Daoy (cell line): ENCODE measurements at regions not wholly inside any gene's neighbourhood (a gene's known extent, or its start where the extent isn't known, plus 50 kb on each side); places are given as distances from the start of the nearest gene placed in this dataset.
A peak's percentile ranks its signal among the peaks of the same experiment; 100 is the strongest.

Experiments
- DNase-seq: peaks from one replicate; pipeline ENCODE4 v3.0.0-alpha.2; 2015; ENCODE audit warnings: low read depth

DNA sequence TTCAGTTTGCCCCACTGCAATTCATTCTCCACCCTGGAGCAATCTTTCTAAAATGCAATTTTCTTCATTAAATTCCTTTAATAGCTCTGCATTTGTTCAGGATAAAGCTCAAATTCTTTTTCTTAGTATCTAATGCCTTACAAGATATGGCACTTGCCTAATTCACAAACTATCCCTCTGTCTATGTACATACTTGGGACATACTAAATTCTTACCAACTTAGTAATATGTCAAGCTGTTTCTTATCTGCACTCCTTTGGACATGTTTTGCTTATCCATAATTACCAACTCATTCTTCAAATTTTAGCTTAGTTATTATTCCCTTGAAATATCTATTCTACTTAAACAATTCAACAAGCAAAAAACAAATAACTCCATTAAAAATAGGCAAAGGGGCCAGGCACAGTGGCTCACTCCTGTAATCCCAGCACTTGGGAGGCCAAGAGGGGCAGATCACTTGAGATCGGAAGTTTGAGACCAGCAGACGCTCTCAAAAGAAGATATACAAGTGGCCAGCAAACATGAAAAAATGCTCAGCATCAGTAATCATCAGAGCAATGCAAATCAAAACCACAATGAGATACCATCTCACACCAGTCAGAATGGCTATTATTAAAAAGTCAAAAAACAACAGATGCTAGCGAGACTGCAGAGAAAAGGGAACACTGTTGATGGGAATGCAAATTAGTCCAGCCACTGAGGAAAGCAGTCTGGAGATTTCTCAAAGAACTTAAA lies 96.9 kb downstream of the FAM76B start:
- DNase-seq = no peak

DNA sequence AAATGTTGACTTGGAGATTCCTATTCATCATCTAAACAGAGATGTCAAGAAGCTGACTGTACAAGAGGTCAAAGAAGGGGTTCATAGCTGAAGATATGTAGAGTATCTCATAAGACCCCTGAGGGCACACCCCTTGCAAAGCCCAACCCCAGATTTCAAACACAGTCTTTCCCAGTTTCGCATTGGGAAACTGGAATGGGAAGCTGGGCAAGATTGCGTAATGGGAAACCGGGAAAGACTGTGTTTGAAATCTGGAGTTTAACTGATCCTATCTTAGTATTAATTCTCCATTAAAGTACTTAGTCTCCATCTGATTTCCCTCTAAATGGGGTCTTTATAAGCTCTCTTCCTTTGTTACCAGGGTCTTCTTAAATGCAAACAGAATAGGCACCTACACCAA lies 99.5 kb downstream of the FAM76B start:
- no peak for DNase-seq

DNA sequence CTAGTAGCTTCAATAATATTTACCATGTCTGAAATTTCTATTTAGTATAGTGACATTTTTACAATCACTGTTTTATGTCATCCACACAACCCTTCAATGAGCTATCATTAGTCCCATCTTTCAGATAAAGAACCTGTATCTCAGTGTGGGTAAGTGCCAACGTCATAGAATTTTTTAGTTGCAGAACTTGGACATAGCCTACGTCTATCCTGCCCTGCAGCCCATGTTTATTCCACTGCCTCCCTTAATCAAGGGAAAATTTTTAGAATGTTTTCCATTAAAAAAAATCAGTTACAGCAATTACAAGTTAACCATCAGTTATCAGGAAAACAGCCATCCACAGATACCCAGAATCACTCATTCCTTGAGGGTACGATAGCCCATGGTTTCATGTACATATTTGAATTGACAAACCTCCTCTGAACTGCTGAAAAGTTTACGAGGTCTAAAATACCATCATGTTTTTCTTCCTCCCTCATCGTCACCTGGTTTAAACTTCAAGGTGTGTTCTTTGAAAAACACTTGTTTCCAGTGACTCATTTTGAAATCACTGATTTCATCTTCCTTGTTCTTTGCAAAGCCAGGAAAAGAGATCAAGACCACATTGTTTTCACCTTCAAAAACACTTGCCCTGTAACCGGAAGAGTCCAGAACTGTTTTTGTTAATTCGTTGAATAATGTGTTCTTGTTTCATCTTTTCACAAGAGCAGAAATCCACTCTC lies 100.9 kb downstream of the FAM76B start:
- no peak for DNase-seq

DNA sequence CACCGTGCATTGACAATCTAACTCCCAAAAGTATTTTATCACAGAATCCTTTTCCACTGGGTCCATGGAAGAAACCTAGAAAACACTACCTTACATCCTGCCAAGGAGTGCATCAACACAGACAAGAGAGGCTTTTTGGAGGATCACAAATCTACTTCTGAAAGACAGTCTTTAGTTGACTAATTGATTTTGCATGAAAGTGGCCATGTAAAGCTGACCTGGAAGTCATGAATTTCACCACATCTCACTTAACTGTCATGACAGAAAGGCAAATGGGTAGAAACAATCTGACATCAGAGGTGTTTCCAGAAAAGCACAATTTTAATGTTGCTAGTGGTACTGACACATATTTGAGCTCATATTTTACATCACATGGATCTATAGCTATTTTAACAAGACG lies 101.6 kb downstream of the FAM76B start:
- DNase-seq = no peak

DNA sequence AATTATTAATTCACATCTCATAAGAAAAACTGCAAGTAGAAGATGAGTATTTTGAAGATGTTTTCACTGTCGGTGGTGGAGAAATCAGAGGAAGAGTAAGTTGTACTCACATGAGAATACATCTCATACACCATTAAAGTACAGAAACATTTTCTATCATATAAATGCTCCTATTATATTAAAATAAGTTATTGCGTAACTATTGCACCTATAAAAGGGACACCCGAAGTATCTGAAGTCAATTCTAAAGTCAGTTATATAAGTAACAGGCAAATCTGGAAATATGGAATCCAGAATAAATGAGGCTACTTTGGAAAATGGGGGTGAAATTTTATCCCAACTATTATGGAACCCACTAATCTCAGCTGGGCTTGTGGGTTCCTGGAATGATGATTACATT lies 103.3 kb downstream of the FAM76B start:
- no peak for DNase-seq

DNA sequence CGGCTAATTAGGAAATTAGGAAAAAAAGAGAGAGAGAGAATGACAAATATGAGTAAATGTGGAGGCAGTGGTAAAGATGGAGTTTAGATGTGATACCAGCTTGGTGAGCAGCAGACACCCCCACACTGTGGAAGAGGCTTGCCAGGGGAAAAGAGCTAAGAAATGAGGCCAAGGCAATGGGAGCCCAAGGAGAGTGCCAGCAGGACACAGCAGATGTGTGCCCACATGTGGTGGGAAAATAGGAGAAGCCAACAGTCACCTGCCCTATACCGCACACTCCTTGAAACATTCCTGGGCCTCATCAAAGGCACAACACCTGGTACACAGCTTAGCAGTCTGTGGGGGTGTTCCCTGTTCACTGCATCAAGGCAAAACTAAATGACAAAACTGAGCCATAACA lies 104.9 kb downstream of the FAM76B start:
- no peak for DNase-seq

DNA sequence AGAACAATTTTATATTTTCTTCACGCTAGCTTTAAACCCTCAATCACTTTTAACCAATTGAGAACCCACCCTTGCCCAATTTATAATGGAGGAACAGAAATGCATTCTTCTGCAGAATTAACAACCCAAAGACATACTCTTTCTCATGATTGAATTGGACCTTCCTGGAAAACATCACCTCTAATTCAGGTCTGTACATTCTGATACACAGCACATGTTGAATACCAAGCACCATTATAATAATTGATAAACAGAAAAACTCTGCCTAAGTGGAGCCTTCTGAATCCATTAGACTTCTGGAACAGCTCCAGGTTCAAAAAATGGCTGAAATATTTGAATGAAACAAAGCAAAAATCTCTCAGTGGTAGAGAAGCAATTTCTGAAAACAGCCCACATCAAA lies 105.4 kb downstream of the FAM76B start:
- no peak for DNase-seq

DNA sequence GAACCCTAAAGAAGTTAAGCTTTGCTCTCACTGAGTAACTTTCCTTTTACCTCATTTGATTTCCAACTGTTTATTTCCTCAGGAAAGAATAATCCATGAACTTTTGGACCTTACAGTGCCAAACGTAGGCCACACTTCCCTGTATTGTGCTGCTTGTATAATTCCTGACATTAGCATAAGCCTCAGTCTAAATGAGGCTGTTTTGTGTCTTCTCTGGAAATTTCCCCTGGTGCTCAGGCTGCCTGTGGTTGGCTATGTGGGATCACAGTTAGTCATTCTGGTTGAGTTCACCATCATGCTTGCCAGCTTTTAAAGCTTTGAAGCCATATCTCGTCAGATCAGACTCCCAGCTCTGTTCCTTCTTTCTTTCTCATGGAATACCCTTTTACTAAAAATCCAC lies 107.0 kb downstream of the FAM76B start:
- DNase-seq = peak; percentile 6

DNA sequence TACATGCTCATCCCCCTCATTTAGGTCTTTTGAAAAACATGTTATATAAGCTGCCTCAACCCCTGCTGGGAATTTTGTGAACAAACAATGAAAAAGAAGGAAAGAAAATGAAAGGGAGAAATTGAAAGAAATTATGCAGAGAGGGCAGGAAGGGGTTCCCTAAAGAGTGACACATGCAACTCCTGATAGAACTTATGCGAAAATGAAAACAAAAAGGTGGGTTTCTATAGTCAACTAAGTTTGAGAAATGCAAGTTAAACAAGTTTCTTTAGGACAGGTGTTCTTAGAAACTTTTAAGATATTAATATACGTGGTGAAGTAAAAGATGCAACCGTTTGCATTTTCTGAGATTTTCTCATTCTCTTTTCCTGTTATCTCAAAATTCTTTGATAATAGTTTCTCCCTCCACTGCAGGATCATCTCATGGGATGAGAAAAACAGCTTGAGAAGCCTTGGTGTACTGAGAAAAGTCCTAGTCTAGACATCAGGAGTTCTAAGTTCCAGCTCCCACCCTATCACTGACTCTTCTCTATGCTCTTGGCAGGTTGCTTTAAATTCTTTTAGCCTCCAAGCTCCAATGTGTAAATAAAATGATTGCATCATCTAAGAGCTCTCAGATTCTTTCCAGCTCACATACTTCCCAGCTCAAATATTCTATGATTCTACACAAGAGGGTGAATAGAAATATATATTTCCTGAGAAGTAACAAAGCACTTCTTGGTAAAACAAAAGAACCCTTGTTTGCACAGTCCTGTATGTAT lies 109.2 kb downstream of the FAM76B start:
- DNase-seq = no peak

DNA sequence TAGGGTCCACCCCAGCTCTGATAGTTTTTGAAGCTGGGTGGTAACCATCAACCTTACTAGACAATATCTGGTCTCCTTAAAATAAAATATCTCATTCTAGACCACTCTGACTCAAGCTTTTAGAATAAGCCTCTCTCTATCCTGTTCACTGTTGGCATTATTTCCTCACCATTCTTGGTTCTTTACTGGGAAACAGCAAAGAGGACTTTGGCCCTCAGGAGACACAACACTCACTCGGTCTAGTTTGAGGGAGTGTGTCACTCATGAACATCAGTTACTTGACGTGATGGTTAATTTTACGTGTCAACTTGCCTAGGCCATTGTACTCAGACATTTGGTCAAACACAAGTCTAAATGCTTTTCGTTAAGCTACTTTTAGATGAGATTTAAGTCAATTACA lies 110.6 kb downstream of the FAM76B start:
- DNase-seq = no peak

DNA sequence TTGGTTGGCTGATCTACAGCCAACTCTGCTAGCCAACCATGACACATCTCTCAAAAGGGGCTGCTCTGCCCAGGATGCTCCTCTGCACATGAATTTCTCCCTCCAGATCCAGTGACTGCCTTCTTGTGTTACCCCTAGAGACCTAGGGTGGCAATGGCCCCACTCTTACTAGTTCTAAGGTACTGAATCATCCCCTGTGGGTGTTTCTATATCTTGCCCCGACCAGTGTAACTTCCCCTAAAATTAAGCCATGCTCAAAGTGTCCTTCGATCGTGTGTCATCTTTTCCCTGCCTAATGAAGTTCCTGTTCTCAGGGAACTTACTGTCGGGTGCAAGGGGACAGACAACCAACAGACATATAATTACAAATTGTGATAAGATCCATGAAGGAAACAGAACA lies 113.3 kb downstream of the FAM76B start:
- no peak for DNase-seq

DNA sequence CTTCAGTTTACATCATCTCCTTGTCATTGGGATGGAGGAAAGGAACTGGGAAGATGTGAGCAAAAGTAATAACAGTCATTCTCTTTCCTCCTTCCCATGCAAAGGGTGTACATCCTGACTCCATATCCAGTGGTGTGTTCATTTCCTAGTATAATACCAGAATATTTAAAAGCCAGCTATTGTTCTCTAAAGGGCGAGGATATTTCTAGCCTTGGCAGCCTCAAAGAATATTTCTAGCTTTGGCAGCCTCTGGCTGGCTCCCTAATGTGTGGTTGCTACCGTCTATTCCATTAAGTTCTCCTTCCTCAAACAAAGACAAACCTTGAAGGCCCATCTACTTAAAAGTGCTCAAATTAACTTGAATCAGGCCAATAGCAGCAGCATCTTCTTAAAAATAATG lies 114.0 kb downstream of the FAM76B start:
- no peak for DNase-seq

DNA sequence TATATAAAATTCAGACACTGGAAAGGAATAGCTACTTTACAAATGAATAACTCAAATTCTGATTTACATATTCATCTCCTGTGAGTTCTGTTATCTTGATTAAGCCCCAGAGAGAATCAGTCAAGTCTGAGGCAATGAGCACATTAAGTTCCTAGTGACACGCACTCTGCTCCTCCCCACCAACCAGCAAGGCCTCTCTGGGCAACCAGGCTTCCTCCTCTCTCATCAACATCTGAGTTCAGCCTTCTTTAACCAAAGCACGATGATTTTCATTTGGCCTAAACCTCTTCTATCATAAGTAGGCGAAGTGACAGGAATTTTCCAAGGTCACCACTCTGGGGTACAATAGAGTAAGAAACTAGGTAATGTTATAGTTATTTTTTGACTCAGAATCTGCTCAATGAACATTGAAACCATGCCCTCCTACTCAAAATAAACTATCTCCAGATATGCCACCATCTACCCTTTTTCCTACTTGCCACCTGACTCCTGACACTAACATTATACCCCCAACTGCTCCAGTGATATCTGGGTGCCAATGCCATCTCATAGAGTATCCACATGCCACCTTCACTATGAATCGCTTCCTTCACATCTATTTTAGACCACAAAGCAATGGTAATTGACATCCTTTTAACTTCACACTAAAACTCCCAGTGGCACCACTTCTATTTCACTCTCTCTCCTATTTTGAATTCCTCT lies 114.8 kb downstream of the FAM76B start:
- no peak for DNase-seq

DNA sequence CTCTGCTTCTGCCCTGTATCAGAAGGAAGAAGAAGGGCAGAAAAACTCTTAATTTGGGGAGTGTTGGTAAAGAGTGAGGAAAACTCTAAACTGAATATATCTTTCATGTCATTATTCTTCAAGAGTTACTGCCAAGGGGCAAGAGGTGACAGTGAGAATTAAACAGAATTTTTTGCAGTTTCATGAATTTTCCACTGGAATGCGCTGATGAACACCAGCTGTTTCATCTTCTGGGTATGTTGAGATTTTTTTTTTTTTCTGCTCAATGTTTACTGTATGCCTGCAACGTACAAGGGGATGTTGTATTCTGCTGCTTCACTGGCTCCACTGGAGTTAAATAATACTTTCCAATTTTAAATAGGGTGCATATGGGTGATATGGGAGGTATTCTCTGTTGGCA lies 117.8 kb downstream of the FAM76B start:
- no peak for DNase-seq

DNA sequence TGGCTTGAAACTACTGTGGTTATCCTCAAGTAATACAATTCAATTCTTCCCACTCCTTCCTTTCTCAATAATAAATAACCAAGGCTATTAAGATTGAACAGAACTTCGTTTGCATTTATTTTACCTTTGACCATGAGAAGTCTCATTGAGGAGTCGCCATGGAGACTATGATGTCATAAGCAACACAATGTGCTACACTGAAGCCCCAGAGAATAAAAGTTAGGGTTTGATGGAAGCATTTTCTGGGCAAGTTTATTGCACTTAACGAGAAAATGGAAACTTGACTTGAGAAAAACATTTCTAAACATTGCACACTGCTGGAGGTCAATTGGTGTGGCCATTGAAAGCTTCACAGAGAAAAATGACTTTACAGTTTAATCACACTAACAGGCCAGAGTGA lies 121.5 kb downstream of the FAM76B start:
- no peak for DNase-seq

DNA sequence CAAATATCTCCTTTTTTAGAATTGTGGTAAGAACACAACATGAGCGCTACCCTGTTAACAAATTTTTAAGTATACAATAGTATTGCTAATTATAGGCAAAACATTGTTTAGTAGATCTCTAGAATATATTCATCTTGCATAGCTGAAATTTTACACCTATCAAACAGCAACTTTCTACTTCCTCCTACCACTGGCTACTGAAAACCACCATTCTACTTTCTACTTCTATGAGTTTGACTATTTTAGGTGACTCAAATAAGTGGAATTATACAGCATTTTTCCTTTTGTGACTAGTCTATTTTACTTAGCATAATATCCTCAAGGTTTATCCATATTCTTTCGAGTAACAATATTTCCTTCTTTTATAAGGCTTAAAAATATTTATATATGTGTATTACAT lies 128.4 kb downstream of the FAM76B start:
- no peak for DNase-seq

DNA sequence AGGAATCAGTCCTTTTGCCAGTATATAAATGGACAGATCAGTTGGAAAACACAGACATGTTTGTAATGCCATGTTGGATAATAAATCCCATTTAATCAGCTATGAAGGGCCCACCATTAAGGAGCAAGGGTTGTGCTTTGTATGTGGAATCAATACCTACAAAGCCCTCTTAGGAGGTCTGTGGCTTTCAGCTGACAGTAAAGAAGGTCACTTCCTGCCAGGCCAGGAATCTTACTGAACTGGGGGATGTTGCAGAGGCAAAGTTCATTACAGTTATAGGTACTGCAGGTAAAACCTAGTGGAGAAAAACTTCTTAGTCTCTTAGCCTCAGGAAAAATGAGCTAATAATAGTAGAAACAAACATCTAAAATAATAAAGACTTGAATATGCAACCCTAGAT lies 129.5 kb downstream of the FAM76B start:
- no peak for DNase-seq

DNA sequence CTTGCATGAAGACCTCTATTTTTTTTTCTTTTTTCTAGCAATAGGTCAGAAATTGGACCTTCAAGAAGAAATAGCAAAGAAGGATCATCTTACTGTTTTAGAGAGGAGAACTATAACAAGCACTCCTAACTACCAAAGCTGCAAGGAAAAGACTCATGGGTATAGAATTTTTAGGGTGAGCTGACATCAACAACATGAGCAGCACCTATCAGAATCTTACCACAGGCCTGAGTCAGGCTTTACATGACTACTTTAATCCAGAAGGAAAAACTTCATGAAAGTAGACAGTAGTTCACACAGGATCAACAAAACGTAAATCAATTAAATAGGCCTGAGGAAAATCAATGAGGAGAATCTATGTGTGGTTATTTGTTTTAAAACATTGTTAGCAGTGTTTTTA lies 130.5 kb downstream of the FAM76B start:
- DNase-seq = peak; percentile 21

DNA sequence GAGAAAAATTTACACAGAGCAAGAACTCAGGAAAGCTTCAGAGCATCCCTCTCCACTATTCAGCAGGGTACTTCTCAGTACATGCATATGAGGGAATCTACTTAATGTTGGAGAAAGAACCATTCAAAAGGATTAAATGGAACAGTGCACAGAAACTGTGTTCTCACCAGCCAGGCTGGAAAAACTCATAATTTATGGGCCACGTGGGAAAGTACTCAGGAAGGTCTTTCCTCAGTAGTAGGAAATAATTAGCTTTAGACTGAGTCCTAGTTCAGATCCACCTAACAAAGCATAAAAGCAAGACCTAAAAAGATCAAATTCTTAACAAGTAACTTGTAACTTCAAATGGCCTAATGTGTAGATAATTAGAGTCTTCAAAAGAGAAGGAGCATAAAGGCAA lies 134.0 kb downstream of the FAM76B start:
- no peak for DNase-seq

DNA sequence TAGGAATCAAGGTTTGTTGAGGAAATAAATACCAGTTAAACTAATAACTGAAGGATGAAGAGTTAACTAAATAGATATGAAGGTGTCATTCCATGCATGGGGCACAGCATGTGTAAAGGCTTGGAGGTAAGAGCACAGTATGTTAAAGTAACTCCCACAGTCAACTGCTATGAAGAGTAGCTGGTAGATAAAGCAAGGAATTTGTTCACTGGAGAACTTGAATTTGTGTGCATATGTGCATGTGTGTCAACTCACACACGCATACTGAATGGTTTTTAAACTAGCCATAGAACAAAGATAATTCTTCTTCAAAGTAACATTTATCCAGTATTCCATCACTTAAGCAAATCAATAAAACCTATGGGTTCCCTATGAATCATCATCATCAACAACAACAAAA lies 135.9 kb downstream of the FAM76B start:
- no peak for DNase-seq

DNA sequence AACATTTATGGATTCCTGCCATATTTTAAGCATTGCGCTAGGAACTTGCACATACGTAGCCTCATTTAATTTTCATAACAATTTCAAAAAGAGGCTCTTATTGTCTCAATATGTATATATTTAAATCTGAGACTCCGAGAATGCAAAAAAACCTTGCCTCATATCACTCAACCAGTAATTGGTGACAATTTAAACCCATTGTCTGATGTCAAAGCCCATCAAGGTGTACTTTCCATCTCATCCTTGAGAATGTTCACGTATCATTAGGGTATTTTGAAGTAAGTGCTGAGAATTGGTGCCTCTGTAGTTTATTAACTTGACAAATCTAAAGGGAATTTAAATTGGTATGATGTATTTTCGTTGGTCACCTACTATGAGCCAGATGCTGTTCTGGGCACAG lies 136.5 kb downstream of the FAM76B start:
- no peak for DNase-seq

DNA sequence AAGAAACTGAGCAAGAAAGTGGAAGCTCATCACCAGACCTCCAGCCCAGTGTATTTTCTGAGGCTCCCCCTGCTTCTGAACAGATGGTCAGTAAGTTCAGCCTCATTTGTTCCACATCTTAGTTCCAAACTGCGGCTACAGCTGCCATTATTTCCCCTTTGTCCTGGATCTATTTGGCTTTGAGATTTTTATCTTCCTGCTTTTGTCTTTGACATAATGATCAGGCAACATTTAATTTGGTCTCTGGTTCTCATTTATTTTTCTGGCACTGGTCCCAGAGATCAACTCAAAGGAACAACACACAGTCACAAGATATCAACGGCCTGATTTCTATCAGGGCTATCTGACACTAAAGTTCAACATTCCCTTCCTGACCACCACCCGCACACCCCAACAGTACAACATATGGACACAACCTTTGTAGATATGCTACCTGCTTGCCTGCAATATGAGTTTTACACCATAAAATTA lies 137.5 kb downstream of the FAM76B start:
- no peak for DNase-seq
